ENCODE measurements at regions not wholly inside any gene's neighbourhood (a gene's known extent, or its start where the extent isn't known, plus 50 kb on each side); places are given as distances from the start of the nearest gene placed in this dataset.
"Not testable (repeated sequence)": the region's sequence is repeated elsewhere in the genome, so short reads cannot be mapped to it uniquely, and the experiment has no call there.

GRCh38 chr6:16823718-16824352, 62.6 kb upstream of the ATXN1 start:
- Histone ChIP-seq H3K79me2 (ENCODE audit: low read length) (no peaks in the 10 kb centered on the region), H4K20me1 (ENCODE audit: insufficient read depth, low read depth, low read length) (no peaks in the 10 kb centered on the region), H3K9ac (ENCODE audit: low read length) (no peak overlapping the region), H3K4me3 (ENCODE audit: low read length) (no peak overlapping the region), H3K9me3 (ENCODE audit: low read length) (no peaks in the 10 kb centered on the region), H3K27me3 (ENCODE audit: low read length) (no peaks in the 10 kb centered on the region), H3K4me1 (ENCODE audit: low read length) (no peaks in the 10 kb centered on the region), H3K9me2 (replicated peaks; ENCODE audit: insufficient read depth, low read length) (no peaks in the 10 kb centered on the region), H3K36me3 (ENCODE audit: insufficient read depth, low read length) (no peaks in the 10 kb centered on the region), H2AFZ (ENCODE audit: low read length) (no peak overlapping the region), H3K27ac (ENCODE audit: low read length) (no peak overlapping the region), H3K4me2 (ENCODE audit: low read depth, low read length, poor library complexity, severe bottlenecking) (no peak overlapping the region)
- no peak for DNase-seq

- Histone ChIP-seq H3K79me2 (ENCODE audit: low read length) (no peaks in the 10 kb centered on the region), H4K20me1 (ENCODE audit: insufficient read depth, low read depth, low read length) (no peaks in the 10 kb centered on the region), H3K36me3 (ENCODE audit: insufficient read depth, low read length) (no peaks in the 10 kb centered on the region), H3K4me1 (ENCODE audit: low read length) (no peaks in the 10 kb centered on the region), H3K4me2 (ENCODE audit: low read depth, low read length, poor library complexity, severe bottlenecking) (no peak overlapping the region), H3K27me3 (ENCODE audit: low read length) (no peaks in the 10 kb centered on the region), H3K9ac (ENCODE audit: low read length) (no peak overlapping the region), H3K9me2 (replicated peaks; ENCODE audit: insufficient read depth, low read length) (no peaks in the 10 kb centered on the region), H2AFZ (ENCODE audit: low read length) (no peak overlapping the region), H3K9me3 (ENCODE audit: low read length) (no peaks in the 10 kb centered on the region), H3K27ac (ENCODE audit: low read length) (no peak overlapping the region), H3K4me3 (ENCODE audit: low read length) (no peak overlapping the region)
- DNase-seq, result no peak
Observed at GRCh38 chr6:16822975-16823717, 61.9 kb upstream of the ATXN1 start.

GRCh38 chr6:16822529-16822928, 61.3 kb upstream of the ATXN1 start:
- Histone ChIP-seq H3K9me2 (replicated peaks; ENCODE audit: insufficient read depth, low read length) (no peaks in the 10 kb centered on the region), H3K4me1 (ENCODE audit: low read length) (no peaks in the 10 kb centered on the region), H3K27ac (ENCODE audit: low read length) (no peak overlapping the region), H3K79me2 (ENCODE audit: low read length) (no peaks in the 10 kb centered on the region), H3K27me3 (ENCODE audit: low read length) (no peaks in the 10 kb centered on the region), H4K20me1 (ENCODE audit: insufficient read depth, low read depth, low read length) (no peaks in the 10 kb centered on the region), H3K9ac (ENCODE audit: low read length) (no peak overlapping the region), H3K9me3 (ENCODE audit: low read length) (no peaks in the 10 kb centered on the region), H3K4me3 (ENCODE audit: low read length) (no peak overlapping the region), H3K4me2 (ENCODE audit: low read depth, low read length, poor library complexity, severe bottlenecking) (no peak overlapping the region), H2AFZ (ENCODE audit: low read length) (no peak overlapping the region), H3K36me3 (ENCODE audit: insufficient read depth, low read length) (no peaks in the 10 kb centered on the region)
- DNase-seq, result no peak

GRCh38 chr6:16821834-16822264, 60.6 kb upstream of the ATXN1 start:
- Histone ChIP-seq H4K20me1 (ENCODE audit: insufficient read depth, low read depth, low read length) (no peaks in the 10 kb centered on the region), H3K9me2 (replicated peaks; ENCODE audit: insufficient read depth, low read length) (no peaks in the 10 kb centered on the region), H3K9ac (ENCODE audit: low read length) (no peak overlapping the region), H3K36me3 (ENCODE audit: insufficient read depth, low read length) (no peaks in the 10 kb centered on the region), H2AFZ (ENCODE audit: low read length) (no peak overlapping the region), H3K4me3 (ENCODE audit: low read length) (no peak overlapping the region), H3K4me2 (ENCODE audit: low read depth, low read length, poor library complexity, severe bottlenecking) (no peak overlapping the region), H3K27me3 (ENCODE audit: low read length) (no peaks in the 10 kb centered on the region), H3K79me2 (ENCODE audit: low read length) (no peaks in the 10 kb centered on the region), H3K27ac (ENCODE audit: low read length) (no peak overlapping the region), H3K4me1 (ENCODE audit: low read length) (no peaks in the 10 kb centered on the region), H3K9me3 (ENCODE audit: low read length) (no peaks in the 10 kb centered on the region)
- no peak for DNase-seq

DNA sequence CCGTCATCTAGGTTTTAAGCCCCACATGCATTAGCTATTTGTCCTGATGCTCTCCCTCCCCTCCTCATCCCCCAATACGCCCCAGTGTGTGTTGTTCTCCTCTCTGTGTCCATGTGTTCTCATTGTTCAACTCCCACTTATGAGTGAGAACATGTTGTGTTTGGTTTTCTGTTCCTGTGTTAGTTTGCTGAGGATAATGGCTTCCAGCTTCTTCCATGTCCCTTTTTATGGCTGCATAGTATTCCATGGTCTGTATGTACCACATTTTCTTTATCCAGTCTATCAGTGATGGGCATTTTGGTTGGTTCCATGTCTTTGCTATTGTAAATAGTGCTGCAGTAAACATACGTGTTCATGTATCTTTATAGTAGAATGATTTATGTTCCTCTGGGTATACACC, 59.0 kb upstream of the ATXN1 start:
- not testable (repeated sequence) for H4K20me1 ChIP-seq (ENCODE audit: insufficient read depth, low read depth, low read length); H3K4me1 ChIP-seq (ENCODE audit: low read length); H3K4me2 ChIP-seq (ENCODE audit: low read depth, low read length, poor library complexity, severe bottlenecking); H3K27me3 ChIP-seq (ENCODE audit: low read length); H3K36me3 ChIP-seq (ENCODE audit: insufficient read depth, low read length); H3K27ac ChIP-seq (ENCODE audit: low read length); H3K9me3 ChIP-seq (ENCODE audit: low read length); H3K79me2 ChIP-seq (ENCODE audit: low read length); H3K4me3 ChIP-seq (ENCODE audit: low read length); H3K9me2 ChIP-seq (replicated peaks; ENCODE audit: insufficient read depth, low read length); H3K9ac ChIP-seq (ENCODE audit: low read length); H2AFZ ChIP-seq (ENCODE audit: low read length); DNase-seq

- Histone ChIP-seq H3K4me1 (ENCODE audit: low read length) (no peaks in the 10 kb centered on the region), H3K79me2 (ENCODE audit: low read length) (no peaks in the 10 kb centered on the region), H3K4me2 (ENCODE audit: low read depth, low read length, poor library complexity, severe bottlenecking) (no peak overlapping the region), H3K9me2 (replicated peaks; ENCODE audit: insufficient read depth, low read length) (no peaks in the 10 kb centered on the region), H3K27ac (ENCODE audit: low read length) (no peak overlapping the region), H4K20me1 (ENCODE audit: insufficient read depth, low read depth, low read length) (no peaks in the 10 kb centered on the region), H3K9ac (ENCODE audit: low read length) (no peak overlapping the region), H3K9me3 (ENCODE audit: low read length) (no peaks in the 10 kb centered on the region), H3K36me3 (ENCODE audit: insufficient read depth, low read length) (no peaks in the 10 kb centered on the region), H3K27me3 (ENCODE audit: low read length) (no peaks in the 10 kb centered on the region), H2AFZ (ENCODE audit: low read length) (no peak overlapping the region), H3K4me3 (ENCODE audit: low read length) (no peak overlapping the region)
- DNase-seq, result no peak
Observed at GRCh38 chr6:16819752-16820151, 58.5 kb upstream of the ATXN1 start.

DNA sequence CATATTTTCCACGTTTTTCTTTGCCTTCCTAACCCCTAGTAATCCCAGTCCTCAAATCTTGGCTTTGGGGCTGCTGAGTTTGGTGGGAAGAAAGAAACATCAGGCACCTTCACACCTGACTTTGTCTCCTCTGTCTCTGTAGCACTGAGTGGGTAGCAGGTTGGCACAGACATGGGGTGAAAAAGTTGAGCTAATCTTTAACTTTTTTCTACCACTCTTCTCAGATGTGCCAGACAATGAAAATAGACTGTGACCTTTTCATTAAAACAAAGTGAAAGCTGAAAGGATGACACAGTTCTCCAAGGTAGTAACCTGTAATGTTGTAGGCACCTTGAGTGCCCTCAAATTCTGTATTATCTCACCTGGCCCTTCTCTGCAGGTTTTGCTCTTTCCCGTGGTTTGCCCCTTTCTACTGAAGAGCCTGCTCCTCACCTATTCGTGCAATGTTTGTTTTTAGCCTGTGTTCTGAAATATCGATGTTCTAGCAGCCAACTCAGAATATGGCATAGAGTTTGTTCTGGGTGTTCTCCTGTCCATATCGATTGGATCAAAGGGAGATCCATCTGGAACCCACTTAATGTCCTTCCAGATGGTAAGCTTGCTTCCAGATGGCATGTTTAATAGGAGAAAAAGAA, 57.8 kb upstream of the ATXN1 start:
- H3K4me1 ChIP-seq (ENCODE audit: low read length), result no peaks in the 10 kb centered on the region
- H2AFZ ChIP-seq (ENCODE audit: low read length), result no peak overlapping the region
- H3K36me3 ChIP-seq (ENCODE audit: insufficient read depth, low read length), result no peaks in the 10 kb centered on the region
- no peak overlapping the region for H3K4me2 ChIP-seq (ENCODE audit: low read depth, low read length, poor library complexity, severe bottlenecking)
- H3K9ac ChIP-seq (ENCODE audit: low read length), result no peak overlapping the region
- no peaks in the 10 kb centered on the region for H4K20me1 ChIP-seq (ENCODE audit: insufficient read depth, low read depth, low read length)
- H3K4me3 ChIP-seq (ENCODE audit: low read length), result no peak overlapping the region
- no peaks in the 10 kb centered on the region for H3K9me2 ChIP-seq (replicated peaks; ENCODE audit: insufficient read depth, low read length)
- H3K27me3 ChIP-seq (ENCODE audit: low read length), result no peaks in the 10 kb centered on the region
- no peaks in the 10 kb centered on the region for H3K9me3 ChIP-seq (ENCODE audit: low read length)
- no peak for DNase-seq
- H3K79me2 ChIP-seq (ENCODE audit: low read length), result no peaks in the 10 kb centered on the region
- no peak overlapping the region for H3K27ac ChIP-seq (ENCODE audit: low read length)

- H3K4me2 ChIP-seq (ENCODE audit: low read depth, low read length, poor library complexity, severe bottlenecking), result no peak overlapping the region
- no peaks in the 10 kb centered on the region for H3K9me3 ChIP-seq (ENCODE audit: low read length)
- no peaks in the 10 kb centered on the region for H3K4me1 ChIP-seq (ENCODE audit: low read length)
- no peak overlapping the region for H3K9ac ChIP-seq (ENCODE audit: low read length)
- no peak overlapping the region for H3K27ac ChIP-seq (ENCODE audit: low read length)
- no peaks in the 10 kb centered on the region for H3K27me3 ChIP-seq (ENCODE audit: low read length)
- H3K4me3 ChIP-seq (ENCODE audit: low read length), result no peak overlapping the region
- H4K20me1 ChIP-seq (ENCODE audit: insufficient read depth, low read depth, low read length), result no peaks in the 10 kb centered on the region
- no peak for DNase-seq
- H3K36me3 ChIP-seq (ENCODE audit: insufficient read depth, low read length), result no peaks in the 10 kb centered on the region
- no peaks in the 10 kb centered on the region for H3K9me2 ChIP-seq (replicated peaks; ENCODE audit: insufficient read depth, low read length)
- no peak overlapping the region for H2AFZ ChIP-seq (ENCODE audit: low read length)
- H3K79me2 ChIP-seq (ENCODE audit: low read length), result no peaks in the 10 kb centered on the region
Observed at GRCh38 chr6:16817594-16817993, 56.3 kb upstream of the ATXN1 start.

All from Karpas-422 (cell line).